Fibroblast of pulmonary artery (primary cell): ENCODE measurements at regions not wholly inside any gene's neighbourhood (a gene's known extent, or its start where the extent isn't known, plus 50 kb on each side); places are given as distances from the start of the nearest gene placed in this dataset.

Experiments
- DNase-seq: peaks from one replicate; pipeline ENCODE4 v3.0.0-alpha.2; 2010; ENCODE audit warnings: low read depth
- H3K4me3 ChIP-seq: replicated peaks from 2 replicates; pipeline ENCODE4 v1.5.1; 2011; ENCODE audit warnings: low read depth, mild to moderate bottlenecking, control low read depth, low read length, moderate library complexity
- CTCF ChIP-seq: IDR thresholded peaks from 2 replicates; pipeline ENCODE4 v1.5.1; 2011; ENCODE audit warnings: mild to moderate bottlenecking, control low read depth, low read length, inconsistent platforms; ENCODE audit errors: missing control alignments

- TF ChIP-seq CTCF, result no peak
- no peak for DNase-seq
- no peak overlapping the region for H3K4me3 ChIP-seq
Observed at GRCh38 chr14:34369648-34370030, 92.4 kb downstream of the SPTSSA start.

GRCh38 chr14:34368971-34369647 is 92.9 kb downstream of the SPTSSA start:
- H3K4me3 ChIP-seq, result no peak overlapping the region
- TF ChIP-seq CTCF, result no peak
- DNase-seq, result no peak

- peak; percentile 82 for DNase-seq
- H3K4me3 ChIP-seq, result no peak overlapping the region
- TF ChIP-seq CTCF, result no peak
Observed at GRCh38 chr14:34368115-34368970, 93.7 kb downstream of the SPTSSA start.

GRCh38 chr14:34365309-34365915 is 96.6 kb downstream of the SPTSSA start:
- H3K4me3 ChIP-seq, result no peak overlapping the region
- peak; percentile 30 for TF ChIP-seq CTCF
- peak; percentile 51 for DNase-seq

- TF ChIP-seq CTCF, result no peak
- H3K4me3 ChIP-seq, result no peak overlapping the region
Observed at GRCh38 chr14:34364201-34364600, 97.8 kb downstream of the SPTSSA start.

GRCh38 chr14:34363733-34364134 is 98.3 kb downstream of the SPTSSA start:
- no peak overlapping the region for H3K4me3 ChIP-seq
- TF ChIP-seq CTCF, result no peak
- DNase-seq, result peak; percentile 93

More at GRCh38 chr14:34364201-34364600, 97.8 kb downstream of the SPTSSA start:
- no peak for DNase-seq
